PC-9 (cell line): ENCODE measurements at regions not wholly inside any gene's neighbourhood (a gene's known extent, or its start where the extent isn't known, plus 50 kb on each side); places are given as distances from the start of the nearest gene placed in this dataset.
A peak's percentile ranks its signal among the peaks of the same experiment; 100 is the strongest.

ENCODE experiments used
- BruUV-seq: library from RNA; stranded (reverse); fragments of 400-500 nt; replicated peaks from 2 replicates; lab custom pipeline; 2021; lab: Mats Ljungman, UMichigan
- CTCF ChIA-PET: fragments of 300-600 bp; sonication (Branson Sonifier 250); formaldehyde crosslinking; loops from one replicate; lab custom pipeline; 2022; ENCODE audit warnings: antibody characterized with exemption; lab: Charles Lee
- POLR2A ChIA-PET: fragments of 300-600 bp; sonication (Branson Sonifier 250); formaldehyde crosslinking; loops from one replicate; lab custom pipeline; 2022; ENCODE audit warnings: antibody characterized with exemption; ENCODE audit not compliant: unreplicated experiment; lab: Charles Lee
- DNase-seq, 2 experiments: peaks; one replicate each; pipeline versions ENCODE4 v3.0.0 to v3.0.0-alpha.2; 2015 to 2022; ENCODE audit warnings: mixed read lengths in 1 of 2
- H2AFZ ChIP-seq: fragments of 200-600 bp; sonication (generic); 2 replicates; pipeline ENCODE4 v1.8.1; 2017; ENCODE audit warnings: antibody characterized with exemption
- H3F3A ChIP-seq: fragments of 200-600 bp; sonication (generic); 2 replicates; pipeline ENCODE4 v1.8.1; 2017; ENCODE audit warnings: antibody characterized with exemption, mild to moderate bottlenecking, low read depth; ENCODE audit not compliant: insufficient read depth
- H3K27ac ChIP-seq: fragments of 200-600 bp; sonication (generic); 2 replicates; pipeline ENCODE4 v1.6.1; 2016; ENCODE audit warnings: mixed run types
- H3K27me3 ChIP-seq: fragments of 200-600 bp; sonication (generic); 2 replicates; pipeline ENCODE4 v1.6.1; 2016; ENCODE audit warnings: low read depth, mixed run types; ENCODE audit not compliant: insufficient read depth
- H3K36me3 ChIP-seq: fragments of 200-600 bp; sonication (generic); 2 replicates; pipeline ENCODE4 v1.6.1; 2016; ENCODE audit warnings: low read depth, mixed run types
- H3K4me1 ChIP-seq: fragments of 200-600 bp; sonication (generic); replicated peaks from 2 replicates; pipeline ENCODE4 v1.6.1; 2016; ENCODE audit warnings: mixed run types; ENCODE audit not compliant: insufficient read depth
- H3K4me2 ChIP-seq: fragments of 200-600 bp; sonication (generic); 2 replicates; pipeline ENCODE4 v1.6.1; 2017; ENCODE audit warnings: mixed run types
- H3K4me3 ChIP-seq: fragments of 200-600 bp; sonication (generic); 2 replicates; pipeline ENCODE4 v1.6.1; 2016; ENCODE audit warnings: mixed run types
- H3K79me2 ChIP-seq: fragments of 200-600 bp; sonication (generic); 2 replicates; pipeline ENCODE4 v1.6.1; 2017; ENCODE audit warnings: low read depth, mixed run types
- H3K9me2 ChIP-seq: fragments of 200-600 bp; sonication (generic); 2 replicates; pipeline ENCODE4 v1.8.1; 2017; ENCODE audit warnings: mild to moderate bottlenecking; ENCODE audit not compliant: insufficient read depth
- H3K9me3 ChIP-seq: fragments of 200-600 bp; sonication (generic); 2 replicates; pipeline ENCODE4 v1.8.1; 2016; ENCODE audit warnings: low read depth; ENCODE audit not compliant: insufficient read depth
- H4K20me1 ChIP-seq: fragments of 200-600 bp; sonication (generic); 2 replicates; pipeline ENCODE4 v1.8.1; 2017; ENCODE audit not compliant: insufficient read depth
- EZH2 ChIP-seq: fragments of 200-600 bp; sonication (generic); IDR thresholded peaks from 2 replicates; pipeline ENCODE4 v1.8.0; 2017; ENCODE audit warnings: antibody characterized with exemption, low read depth
- intact Hi-C: fragments of 100-400 bp; cut with micrococcal nuclease; formaldehyde crosslinking; loops from one replicate; pipeline ENCODE4 v1.10.0; 2022; ENCODE audit not compliant: unreplicated experiment
- TF ChIP-seq, protein P1 (sequence below): fragments of 200-600 bp; sonication (generic); conservative IDR thresholded peaks from 2 replicates; pipeline ENCODE4 v1.6.1; 2017; ENCODE audit warnings: mixed run types, antibody characterized with exemption, mild to moderate bottlenecking, moderate library complexity

DNA sequence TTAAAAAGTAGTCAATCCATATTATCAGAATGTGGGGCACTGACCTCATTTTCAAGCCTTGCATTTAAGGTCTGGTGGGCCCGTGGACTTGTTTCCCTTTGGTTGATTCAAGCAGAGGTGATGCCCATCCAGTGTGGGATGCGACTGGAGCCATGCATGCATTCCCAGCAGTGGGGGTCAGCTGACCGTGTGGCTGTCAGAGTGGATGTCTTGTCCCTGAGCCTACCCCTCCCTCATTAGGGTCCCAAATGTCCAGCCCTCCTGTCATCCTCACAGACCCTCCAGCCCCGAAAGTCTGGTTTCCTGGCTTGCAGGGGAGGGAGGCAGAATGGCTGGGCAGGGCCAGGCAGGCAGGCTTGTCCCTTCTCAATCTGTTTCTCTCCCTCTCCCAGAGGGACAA, 67.3 kb upstream of the SH3RF3 start:
- no peaks in the 10 kb centered on the region for H4K20me1 ChIP-seq
- H2AFZ ChIP-seq = no peak overlapping the region
- BruUV-seq = no TSS peak
- H3F3A ChIP-seq = no peaks in the 10 kb centered on the region
- ChIA-PET POLR2A (no interaction called here), CTCF (no interaction called here)
- H3K27ac ChIP-seq = no peak overlapping the region
- no peak for DNase-seq
- no peak overlapping the region for H3K4me2 ChIP-seq
- intact Hi-C loops = no loop called here
- 0 out of 2 replicates have a peak, but pooled peaks cover 8% of the 10 kb centered on the region for H3K27me3 ChIP-seq
- no peak overlapping the region for H3K4me3 ChIP-seq
- no peaks in the 10 kb centered on the region for H3K79me2 ChIP-seq
- no peaks in the 10 kb centered on the region for H3K9me3 ChIP-seq
- H3K9me2 ChIP-seq = no peaks in the 10 kb centered on the region
- TF ChIP-seq, protein P1, sequence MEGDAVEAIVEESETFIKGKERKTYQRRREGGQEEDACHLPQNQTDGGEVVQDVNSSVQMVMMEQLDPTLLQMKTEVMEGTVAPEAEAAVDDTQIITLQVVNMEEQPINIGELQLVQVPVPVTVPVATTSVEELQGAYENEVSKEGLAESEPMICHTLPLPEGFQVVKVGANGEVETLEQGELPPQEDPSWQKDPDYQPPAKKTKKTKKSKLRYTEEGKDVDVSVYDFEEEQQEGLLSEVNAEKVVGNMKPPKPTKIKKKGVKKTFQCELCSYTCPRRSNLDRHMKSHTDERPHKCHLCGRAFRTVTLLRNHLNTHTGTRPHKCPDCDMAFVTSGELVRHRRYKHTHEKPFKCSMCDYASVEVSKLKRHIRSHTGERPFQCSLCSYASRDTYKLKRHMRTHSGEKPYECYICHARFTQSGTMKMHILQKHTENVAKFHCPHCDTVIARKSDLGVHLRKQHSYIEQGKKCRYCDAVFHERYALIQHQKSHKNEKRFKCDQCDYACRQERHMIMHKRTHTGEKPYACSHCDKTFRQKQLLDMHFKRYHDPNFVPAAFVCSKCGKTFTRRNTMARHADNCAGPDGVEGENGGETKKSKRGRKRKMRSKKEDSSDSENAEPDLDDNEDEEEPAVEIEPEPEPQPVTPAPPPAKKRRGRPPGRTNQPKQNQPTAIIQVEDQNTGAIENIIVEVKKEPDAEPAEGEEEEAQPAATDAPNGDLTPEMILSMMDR = no peak
- no peak for TF ChIP-seq EZH2
- H3K4me1 ChIP-seq = no peaks in the 10 kb centered on the region
- no peaks in the 10 kb centered on the region for H3K36me3 ChIP-seq

DNA sequence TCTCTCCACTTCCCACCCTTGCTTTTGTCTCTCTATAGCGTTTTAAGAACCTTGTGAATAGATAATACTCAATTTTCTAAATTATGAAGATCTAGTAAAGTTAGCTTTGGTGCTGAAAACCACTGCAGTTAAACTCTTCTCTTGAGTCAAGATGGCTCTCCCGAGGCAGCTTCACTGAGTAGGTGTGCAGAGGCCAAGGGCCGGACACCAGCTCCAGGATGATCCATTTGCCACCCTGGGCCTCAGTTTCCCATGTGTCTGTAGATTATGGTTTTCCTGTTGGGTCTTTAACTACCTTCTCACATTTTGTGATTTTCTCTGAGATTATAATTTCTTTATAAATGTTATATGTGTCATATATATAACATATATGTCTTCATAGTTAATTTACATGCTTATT, 68.5 kb upstream of the SH3RF3 start:
- DNase-seq = no peak
- Histone ChIP-seq H2AFZ (no peak overlapping the region), H3F3A (no peaks in the 10 kb centered on the region), H3K9me3 (no peaks in the 10 kb centered on the region), H3K4me3 (no peak overlapping the region), H3K27me3 (0 out of 2 replicates have a peak, but pooled peaks cover 8% of the 10 kb centered on the region), H3K36me3 (no peaks in the 10 kb centered on the region), H3K9me2 (no peaks in the 10 kb centered on the region), H3K27ac (no peak overlapping the region), H4K20me1 (no peaks in the 10 kb centered on the region), H3K79me2 (no peaks in the 10 kb centered on the region), H3K4me2 (no peak overlapping the region), H3K4me1 (no peaks in the 10 kb centered on the region)
- intact Hi-C loops = no loop called here
- POLR2A ChIA-PET = interaction anchor here (0.6 kb wide), 1 partner anchor 40 kb away, joined by 6 read pairs; no protein-coding TSS in a partner anchor
- CTCF ChIA-PET = no interaction called here
- no TSS peak for BruUV-seq
- TF ChIP-seq, protein P1 = no peak
- no peak for TF ChIP-seq EZH2

DNA sequence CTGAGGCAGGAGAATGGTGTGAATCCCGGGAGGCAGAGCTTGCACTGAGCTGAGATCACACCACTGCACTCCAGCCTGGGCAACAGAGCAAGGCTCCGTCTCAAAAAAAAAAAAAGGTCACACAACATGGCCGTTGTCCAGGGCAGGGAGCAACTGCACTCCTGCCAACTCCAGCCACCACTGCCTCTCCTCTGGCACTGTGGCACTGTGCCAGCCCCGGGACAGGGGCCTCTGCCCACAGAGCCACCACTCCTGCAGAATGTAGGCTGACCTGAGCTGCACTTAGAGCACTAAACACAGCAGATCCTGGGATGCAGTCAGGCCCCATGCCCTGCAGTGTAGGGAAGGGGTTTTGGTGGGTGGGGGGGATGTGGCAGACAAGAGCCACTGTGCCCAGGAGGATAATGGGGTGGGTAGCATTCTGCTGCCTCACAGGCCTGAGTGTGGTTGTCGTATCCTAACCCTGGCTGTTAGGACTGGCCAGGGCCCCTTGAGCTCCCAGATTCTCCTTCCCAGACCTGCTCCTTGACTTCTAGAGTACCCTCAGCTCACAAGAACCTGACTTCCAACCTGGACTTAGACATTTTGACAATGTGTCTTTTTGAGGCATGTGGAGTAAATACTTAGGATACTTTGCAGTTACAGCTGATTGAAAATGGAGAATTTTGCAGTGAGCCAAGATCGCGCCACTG, 69.4 kb upstream of the SH3RF3 start:
- 0 out of 2 replicates have a peak, but pooled peaks cover 6% of the 10 kb centered on the region for H3K27me3 ChIP-seq
- no peak overlapping the region for H3K4me3 ChIP-seq
- ChIA-PET CTCF (no interaction called here), POLR2A (no interaction called here)
- no peak overlapping the region for H2AFZ ChIP-seq
- H3K36me3 ChIP-seq = no peaks in the 10 kb centered on the region
- no peak overlapping the region for H3K4me2 ChIP-seq
- intact Hi-C loops = no loop called here
- H3K27ac ChIP-seq = no peak overlapping the region
- H4K20me1 ChIP-seq = no peaks in the 10 kb centered on the region
- TF ChIP-seq, protein P1 = no peak
- no peaks in the 10 kb centered on the region for H3F3A ChIP-seq
- no peaks in the 10 kb centered on the region for H3K4me1 ChIP-seq
- no peaks in the 10 kb centered on the region for H3K9me2 ChIP-seq
- peak in 1 of 2 experiments; percentile 7 for DNase-seq
- no peaks in the 10 kb centered on the region for H3K79me2 ChIP-seq
- BruUV-seq = no TSS peak
- H3K9me3 ChIP-seq = no peaks in the 10 kb centered on the region
